HEK293T (cell line): ENCODE measurements at regions not wholly inside any gene's neighbourhood (a gene's known extent, or its start where the extent isn't known, plus 50 kb on each side); places are given as distances from the start of the nearest gene placed in this dataset.
"Not testable (repeated sequence)": the region's sequence is repeated elsewhere in the genome, so short reads cannot be mapped to it uniquely, and the experiment has no call there.

ENCODE experiments used
- CTCF ChIA-PET: fragments of 350-600 bp; formaldehyde crosslinking; extraction: SDS; loops from one replicate; lab custom pipeline; 2021; ENCODE audit warnings: antibody characterized with exemption, inconsistent platforms; lab: Yijun Ruan, JAX
- POLR2A ChIA-PET: fragments of 350-600 bp; formaldehyde crosslinking; extraction: SDS; loops from one replicate; lab custom pipeline; 2020; ENCODE audit warnings: antibody characterized with exemption, inconsistent platforms; lab: Yijun Ruan, JAX
- DNase-seq: peaks from one replicate; pipeline ENCODE4 v3.0.0; 2012; ENCODE audit warnings: mixed read lengths; ENCODE audit errors: extremely low spot score
- ARNT ChIP-seq: fragments of 450-650 bp; IDR thresholded peaks from 2 replicates; pipeline ENCODE4 v1.6.1; 2017; ENCODE audit warnings: mild to moderate bottlenecking
- BHLHE40 ChIP-seq: fragments of 450-650 bp; IDR thresholded peaks from 2 replicates; pipeline ENCODE4 v1.6.1; 2016; ENCODE audit warnings: mild to moderate bottlenecking, moderate library complexity, borderline replicate concordance
- CTBP1 ChIP-seq: fragments of 450-650 bp; IDR thresholded peaks from 2 replicates; pipeline ENCODE4 v1.6.1; 2016; ENCODE audit warnings: borderline replicate concordance
- ELF4 ChIP-seq: fragments of 450-650 bp; IDR thresholded peaks from 2 replicates; pipeline ENCODE4 v1.6.1; 2017; ENCODE audit warnings: antibody characterized with exemption
- FOXA1 ChIP-seq: fragments of 450-650 bp; IDR thresholded peaks from 2 replicates; pipeline ENCODE4 v1.6.1; 2016; ENCODE audit warnings: mild to moderate bottlenecking
- FOXK2 ChIP-seq: fragments of 450-650 bp; IDR thresholded peaks from 2 replicates; pipeline ENCODE4 v1.6.1; 2016; ENCODE audit warnings: mild to moderate bottlenecking
- FOXM1 ChIP-seq: fragments of 450-650 bp; IDR thresholded peaks from 2 replicates; pipeline ENCODE4 v1.6.1; 2017; ENCODE audit warnings: mild to moderate bottlenecking, borderline replicate concordance
- HDGF ChIP-seq: fragments of 450-650 bp; IDR thresholded peaks from 2 replicates; pipeline ENCODE4 v1.6.1; 2017; ENCODE audit warnings: antibody characterized with exemption, borderline replicate concordance
- L3MBTL2 ChIP-seq: fragments of 450-650 bp; conservative IDR thresholded peaks from 2 replicates; pipeline ENCODE4 v1.6.1; 2016; ENCODE audit warnings: mild to moderate bottlenecking
- LEF1 ChIP-seq: fragments of 450-650 bp; IDR thresholded peaks from 2 replicates; pipeline ENCODE4 v1.6.1; 2017; ENCODE audit warnings: mild to moderate bottlenecking, borderline replicate concordance
- NFRKB ChIP-seq: fragments of 450-650 bp; IDR thresholded peaks from 2 replicates; pipeline ENCODE4 v1.6.1; 2016; ENCODE audit warnings: mild to moderate bottlenecking, moderate library complexity
- PKNOX1 ChIP-seq: fragments of 450-650 bp; IDR thresholded peaks from 2 replicates; pipeline ENCODE4 v1.6.1; 2016
- SP1 ChIP-seq: fragments of 450-650 bp; IDR thresholded peaks from 2 replicates; pipeline ENCODE4 v1.6.1; 2017
- SUZ12 ChIP-seq: fragments of 450-650 bp; IDR thresholded peaks from 2 replicates; pipeline ENCODE4 v1.6.1; 2016; ENCODE audit warnings: mild to moderate bottlenecking
- TARDBP ChIP-seq: fragments of 450-650 bp; IDR thresholded peaks from 2 replicates; pipeline ENCODE4 v1.6.1; 2016
- ZNF384 ChIP-seq: fragments of 450-650 bp; IDR thresholded peaks from 2 replicates; pipeline ENCODE4 v1.6.1; 2016

- ChIA-PET POLR2A (no interaction called here), CTCF (no interaction called here)
- DNase-seq, result no peak
- TF ChIP-seq BHLHE40, result no peak
- TF ChIP-seq LEF1, result no peak
- TF ChIP-seq NFRKB, result no peak
- no peak for TF ChIP-seq TARDBP
- no peak for TF ChIP-seq PKNOX1
- TF ChIP-seq FOXM1, result no peak
- no peak for TF ChIP-seq HDGF
- no peak for TF ChIP-seq FOXA1
- TF ChIP-seq ELF4, result no peak
- TF ChIP-seq ZNF384, result no peak
- TF ChIP-seq ARNT, result no peak
- no peak for TF ChIP-seq SP1
- no peak for TF ChIP-seq L3MBTL2
- no peak for TF ChIP-seq SUZ12
- TF ChIP-seq FOXK2, result no peak
- TF ChIP-seq CTBP1, result no peak
These were observed 841.0 kb downstream of the RNF144A start for GRCh38 chr2:7758073-7758759.

GRCh38 chr2:7759898-7760297 is 842.7 kb downstream of the RNF144A start:
- ChIA-PET CTCF (no interaction called here), POLR2A (no interaction called here)
- TF ChIP-seq FOXA1, result no peak
- TF ChIP-seq L3MBTL2, result no peak
- TF ChIP-seq CTBP1, result no peak
- no peak for TF ChIP-seq FOXM1
- TF ChIP-seq ELF4, result no peak
- TF ChIP-seq PKNOX1, result no peak
- no peak for TF ChIP-seq SUZ12
- no peak for TF ChIP-seq NFRKB
- TF ChIP-seq HDGF, result no peak
- no peak for TF ChIP-seq ARNT
- TF ChIP-seq TARDBP, result no peak
- TF ChIP-seq BHLHE40, result no peak
- no peak for TF ChIP-seq SP1
- no peak for DNase-seq

GRCh38 chr2:7763418-7763817 is 846.2 kb downstream of the RNF144A start:
- CTCF ChIA-PET, DNase-seq, POLR2A ChIA-PET: not testable (repeated sequence)

- DNase-seq, result no peak
- TF ChIP-seq NFRKB (no peak), ZNF384 (no peak), BHLHE40 (no peak)
- ChIA-PET CTCF (no interaction called here), POLR2A (no interaction called here)
These were observed 848.0 kb downstream of the RNF144A start for GRCh38 chr2:7765236-7765635.

GRCh38 chr2:7766088-7766722 is 849.0 kb downstream of the RNF144A start:
- CTCF ChIA-PET, result no interaction called here
- no peak for TF ChIP-seq FOXK2
- no peak for DNase-seq
- POLR2A ChIA-PET, result no interaction called here

GRCh38 chr2:7766978-7767565 is 849.9 kb downstream of the RNF144A start:
- ChIA-PET CTCF (no interaction called here), POLR2A (no interaction called here)
- no peak for DNase-seq
- TF ChIP-seq SP1 (no peak), NFRKB (no peak), HDGF (no peak), ZNF384 (no peak), TARDBP (no peak), CTBP1 (no peak), FOXA1 (no peak), ELF4 (no peak), ARNT (no peak), SUZ12 (no peak)

GRCh38 chr2:7767902-7768301 is 850.7 kb downstream of the RNF144A start:
- ChIA-PET POLR2A (no interaction called here), CTCF (no interaction called here)
- TF ChIP-seq CTBP1 (no peak), TARDBP (peak; percentile 38; the same call in 1 of the 2 replicates)
- no peak for DNase-seq

- ChIA-PET POLR2A (no interaction called here), CTCF (no interaction called here)
- TF ChIP-seq ELF4, result no peak
- TF ChIP-seq L3MBTL2, result no peak
- TF ChIP-seq HDGF, result no peak
- TF ChIP-seq SP1, result no peak
- no peak for TF ChIP-seq BHLHE40
- no peak for TF ChIP-seq NFRKB
- no peak for TF ChIP-seq FOXM1
- no peak for TF ChIP-seq TARDBP
- TF ChIP-seq ZNF384, result no peak
- no peak for TF ChIP-seq CTBP1
- no peak for TF ChIP-seq PKNOX1
- TF ChIP-seq FOXK2, result no peak
- DNase-seq, result no peak
These were observed 854.6 kb downstream of the RNF144A start for GRCh38 chr2:7771781-7772180.
